ENCODE measurements at regions not wholly inside any gene's neighbourhood (a gene's known extent, or its start where the extent isn't known, plus 50 kb on each side); places are given as distances from the start of the nearest gene placed in this dataset.
"Not testable (repeated sequence)": the region's sequence is repeated elsewhere in the genome, so short reads cannot be mapped to it uniquely, and the experiment has no call there.

DNA sequence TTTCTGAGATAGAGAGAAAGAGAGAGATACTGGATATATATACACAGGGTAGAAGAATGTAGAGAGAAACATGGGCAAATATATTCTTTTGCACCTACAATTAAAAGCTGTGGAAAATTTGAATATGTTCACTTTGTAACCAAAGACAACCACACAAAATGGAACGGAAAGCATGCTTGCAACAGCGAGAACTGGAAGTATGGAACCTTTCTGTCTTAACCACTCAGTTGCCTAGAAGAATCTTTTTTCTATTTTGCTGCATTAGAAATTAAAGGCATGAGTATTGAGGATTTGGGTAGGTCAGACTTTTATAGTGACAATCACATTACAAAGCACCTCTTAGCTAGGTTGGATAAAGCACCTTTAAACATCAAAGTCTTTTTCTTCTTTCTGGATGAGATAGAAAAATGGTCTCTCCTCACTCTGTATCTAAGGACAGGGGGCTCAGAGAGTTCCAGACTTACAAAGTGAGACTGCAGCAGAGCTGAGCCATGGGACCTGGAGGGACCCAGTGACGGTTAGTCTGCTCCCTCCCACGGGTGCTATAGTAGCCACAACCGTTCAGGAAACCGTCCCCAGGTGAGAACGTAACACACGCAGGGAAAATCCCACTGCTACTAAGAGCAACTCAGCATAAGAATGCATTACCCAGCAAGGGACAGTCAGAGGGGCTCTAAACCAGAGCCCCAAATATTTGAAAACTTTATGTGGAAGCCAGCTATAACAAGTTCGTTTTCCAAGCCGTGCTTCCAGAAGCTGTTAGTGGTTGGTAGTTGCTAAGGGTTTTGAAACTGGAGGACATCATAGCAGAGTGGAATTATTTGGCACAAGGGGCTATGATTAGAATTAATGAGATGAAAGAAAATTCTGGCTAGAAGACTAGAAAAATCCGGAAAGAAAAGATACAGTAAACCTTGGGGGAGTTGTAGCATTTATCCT lies 97.1 kb downstream of the DAD1 start:
- no peak for DNase-seq

DNA sequence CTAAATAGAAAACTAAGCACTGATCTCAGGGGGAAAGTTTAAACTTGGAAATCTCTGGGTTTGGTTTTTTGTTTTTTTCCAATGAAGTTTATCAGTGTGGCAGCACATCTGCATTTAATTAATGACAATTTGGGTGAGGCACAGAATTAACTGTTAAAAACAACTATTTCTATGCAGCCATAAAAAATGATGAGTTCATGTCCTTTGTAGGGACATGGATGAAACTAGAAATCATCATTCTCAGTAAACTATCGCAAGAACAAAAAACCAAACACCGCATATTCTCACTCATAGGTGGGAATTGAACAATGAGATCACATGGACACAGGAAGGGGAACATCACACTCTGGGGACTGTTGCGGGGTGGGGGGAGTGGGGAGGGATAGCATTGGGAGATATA lies 98.0 kb downstream of the DAD1 start:
- DNase-seq, result not testable (repeated sequence)

DNA sequence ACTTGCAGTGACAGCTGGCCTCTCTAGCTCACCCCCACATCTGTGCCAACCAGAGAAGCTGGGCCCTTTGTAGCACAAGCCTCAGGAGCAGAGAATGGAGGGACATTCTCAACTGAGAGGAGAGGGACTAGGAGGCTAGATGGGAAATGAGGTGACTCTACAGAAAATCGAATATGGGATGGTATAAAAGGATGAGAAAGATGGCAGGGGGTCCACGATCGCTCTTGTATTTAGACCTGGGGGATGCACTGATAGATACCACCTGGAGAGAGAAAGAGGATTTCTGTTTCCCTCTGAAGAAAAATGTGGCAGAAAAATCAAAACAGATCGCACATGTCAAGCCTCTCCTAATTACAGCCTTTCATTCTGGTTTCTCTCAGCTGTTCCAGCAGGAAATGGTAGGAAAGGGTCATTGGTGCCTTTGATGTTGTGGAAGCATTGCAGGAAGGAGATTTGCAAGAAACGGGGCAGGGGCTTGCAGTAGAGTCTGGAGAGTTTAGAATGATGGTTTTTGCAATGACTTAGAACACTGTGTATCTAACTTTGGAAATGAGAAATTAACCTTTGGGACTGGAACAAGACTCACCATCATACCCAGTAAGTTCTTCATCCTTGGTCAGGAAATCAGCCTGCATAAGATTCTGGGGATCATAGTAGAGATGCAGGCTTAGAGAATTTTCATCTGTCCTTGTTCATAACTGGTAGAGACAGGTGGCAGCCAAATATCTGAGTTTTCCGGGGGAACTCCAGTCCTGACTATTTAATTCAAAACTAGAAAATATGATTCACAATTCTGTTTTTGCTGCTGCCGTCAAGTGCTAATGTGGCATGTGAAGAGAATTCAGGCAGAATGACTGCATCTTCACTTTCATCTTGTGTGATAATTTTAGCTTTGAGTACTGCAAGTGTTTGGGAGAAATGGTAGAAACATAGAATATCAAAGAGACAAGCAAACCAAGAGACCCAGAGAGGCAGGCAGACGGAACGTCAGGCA lies 98.8 kb downstream of the DAD1 start:
- no peak for DNase-seq

DNA sequence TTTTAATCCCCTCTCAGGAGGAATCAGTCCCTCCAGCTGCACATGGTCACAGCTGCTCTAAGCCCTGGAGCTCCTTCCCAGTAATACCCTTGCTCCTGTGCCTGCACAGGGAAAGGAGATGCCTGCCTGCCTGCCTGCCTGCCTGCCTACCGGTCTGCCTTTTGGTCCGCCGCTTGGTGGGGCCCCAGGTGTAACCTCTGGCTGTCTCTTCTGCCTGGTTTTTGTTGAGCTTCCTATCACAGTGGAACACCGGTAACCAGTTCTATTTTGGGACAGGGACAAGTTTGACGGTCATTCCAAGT lies 99.8 kb downstream of the DAD1 start:
- DNase-seq, result no peak

DNA sequence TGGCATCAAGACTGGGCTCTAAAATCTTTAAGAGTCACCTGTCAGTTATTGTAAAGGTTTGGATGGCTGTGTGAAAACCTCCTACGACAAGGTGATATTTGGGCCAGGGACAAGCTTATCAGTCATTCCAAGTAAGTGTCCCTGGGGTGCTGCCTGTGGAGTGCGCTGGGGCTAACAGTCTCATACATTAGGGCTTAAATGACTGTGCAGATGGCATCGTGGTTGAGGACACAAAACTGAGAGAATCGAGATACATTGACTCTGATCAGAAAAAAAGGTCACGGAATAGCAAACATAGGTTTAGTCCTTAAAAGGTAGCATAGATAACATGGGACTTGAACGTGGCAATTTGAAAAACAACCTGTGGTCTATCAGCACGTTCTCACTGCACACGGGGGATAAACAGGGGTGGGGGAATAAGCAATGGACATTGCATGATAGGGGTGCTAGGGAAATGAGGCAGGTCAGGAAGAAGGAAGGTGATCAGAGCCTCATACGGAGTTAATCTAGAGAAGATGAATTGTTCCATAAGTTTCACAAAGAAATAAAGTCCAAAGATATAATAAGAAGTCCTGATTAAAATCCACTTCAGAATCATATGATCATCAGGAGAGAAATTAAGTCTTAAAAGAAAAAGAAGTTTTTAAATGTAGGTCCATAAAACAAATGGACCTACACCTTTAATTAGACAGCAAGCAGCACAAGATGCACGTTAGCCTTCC lies 100.3 kb downstream of the DAD1 start:
- no peak for DNase-seq

DNA sequence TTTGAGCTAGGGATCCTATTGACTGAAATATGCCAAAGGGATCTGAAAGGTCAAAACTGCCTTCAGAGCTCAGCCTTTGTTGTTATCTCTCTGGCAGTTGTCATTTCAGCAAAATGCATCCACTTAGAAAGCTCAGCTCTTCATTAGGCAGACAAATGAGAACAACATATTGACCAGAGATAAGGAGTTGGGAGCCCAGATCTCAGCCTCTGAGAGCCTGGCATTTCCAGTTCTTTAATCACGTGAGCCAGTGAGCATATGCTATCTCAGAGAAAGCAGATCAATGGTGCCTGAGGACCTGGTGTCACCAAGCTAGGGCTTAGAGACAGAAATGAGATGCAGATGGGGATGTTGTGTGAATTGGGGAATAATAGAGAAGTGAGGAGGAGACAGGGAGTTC lies 101.1 kb downstream of the DAD1 start:
- no peak for DNase-seq

DNA sequence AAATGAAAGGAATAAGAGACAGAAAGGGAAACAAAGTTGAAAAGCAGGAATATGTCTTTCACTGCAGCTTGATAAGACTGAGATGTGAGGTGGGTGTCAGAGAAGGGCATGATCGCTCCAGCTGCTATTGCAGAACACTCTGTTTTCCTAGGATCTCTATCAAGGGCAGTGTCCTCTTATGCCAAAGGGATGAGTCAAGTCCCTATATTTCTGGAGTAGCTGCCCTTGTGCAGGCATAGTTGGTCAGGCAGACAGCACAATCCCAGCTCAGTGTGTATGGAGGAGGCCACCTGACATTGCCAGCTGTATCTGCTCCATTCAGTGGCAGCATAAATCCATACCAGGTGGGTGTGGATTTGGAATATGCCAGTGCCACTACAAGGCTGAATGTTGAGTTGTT lies 101.6 kb downstream of the DAD1 start:
- no peak for DNase-seq

DNA sequence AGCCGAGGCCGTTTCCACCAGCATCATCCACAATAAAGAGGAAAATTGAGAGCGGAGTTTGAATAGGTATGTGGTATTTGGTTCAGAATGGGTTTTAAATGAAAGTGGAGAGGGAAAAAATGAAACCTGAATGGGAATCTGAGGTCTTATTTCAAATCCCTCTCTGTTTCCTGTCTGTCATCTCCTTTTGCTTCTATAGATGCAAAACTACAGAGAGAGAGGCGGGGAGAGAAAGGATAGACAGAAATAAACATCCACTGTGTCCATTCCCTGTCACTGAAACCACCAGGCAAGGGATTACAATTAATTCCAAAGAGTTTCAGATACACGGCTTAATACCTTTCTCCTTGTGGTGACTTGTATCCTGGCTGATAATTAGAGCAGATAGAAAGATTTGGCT lies 102.3 kb downstream of the DAD1 start:
- no peak for DNase-seq

DNA sequence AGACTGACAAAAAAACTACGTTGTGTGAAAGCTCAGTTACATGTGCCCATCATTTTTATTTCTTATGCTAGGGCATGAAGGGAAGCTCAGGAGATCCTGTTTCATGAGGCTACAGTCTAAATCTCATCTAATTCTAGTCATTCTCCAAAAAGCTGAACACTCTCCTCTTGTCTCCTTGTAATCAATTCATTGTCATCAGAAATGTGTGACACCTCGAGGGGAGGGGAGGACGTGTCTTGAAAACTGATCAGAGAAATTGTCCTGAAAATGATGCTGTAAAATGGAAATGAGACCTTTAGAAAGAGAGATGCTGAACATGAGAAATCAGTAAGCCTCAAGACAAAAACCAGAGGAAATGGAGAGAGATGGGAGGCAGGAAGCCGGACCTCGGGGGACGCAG lies 103.4 kb downstream of the DAD1 start:
- no peak for DNase-seq

DNA sequence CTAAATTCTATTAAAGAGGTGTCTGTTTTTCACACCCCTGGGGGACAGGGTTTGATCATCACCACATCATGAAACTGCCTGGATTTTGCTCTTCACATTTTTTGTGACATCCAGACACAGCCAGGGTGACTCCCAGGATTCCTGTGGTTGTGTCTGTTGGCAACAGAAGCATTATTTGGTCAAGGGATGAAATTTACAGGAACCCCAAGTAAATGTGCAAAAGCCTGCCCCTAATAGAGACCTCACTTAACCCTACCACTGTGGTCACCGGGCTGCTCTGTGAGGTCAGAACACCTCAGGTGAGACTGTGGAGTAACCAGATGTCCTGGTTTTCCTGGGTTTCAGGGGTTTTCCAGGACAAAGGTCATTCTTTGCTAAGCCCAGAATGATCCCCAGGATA lies 103.8 kb downstream of the DAD1 start:
- DNase-seq, result no peak

DNA sequence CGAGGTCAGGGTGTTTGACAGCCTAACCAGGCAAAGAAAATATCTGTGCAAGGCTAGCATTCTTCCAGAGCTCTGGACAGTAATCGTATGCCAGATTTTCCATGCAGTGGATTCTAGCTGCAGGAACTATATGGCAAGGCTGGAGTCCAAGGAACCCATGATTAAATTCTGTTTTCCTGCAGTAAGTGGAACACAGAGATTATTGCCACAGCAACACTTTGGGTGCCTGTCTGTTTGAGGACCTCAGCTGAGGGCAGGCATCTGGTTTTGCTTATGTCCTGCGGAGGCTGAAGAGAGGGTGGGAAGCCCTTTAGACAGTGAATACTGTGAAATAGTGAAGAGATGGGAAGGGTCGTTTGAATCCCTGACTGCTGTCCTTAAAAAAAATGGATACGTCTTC lies 104.4 kb downstream of the DAD1 start:
- no peak for DNase-seq

DNA sequence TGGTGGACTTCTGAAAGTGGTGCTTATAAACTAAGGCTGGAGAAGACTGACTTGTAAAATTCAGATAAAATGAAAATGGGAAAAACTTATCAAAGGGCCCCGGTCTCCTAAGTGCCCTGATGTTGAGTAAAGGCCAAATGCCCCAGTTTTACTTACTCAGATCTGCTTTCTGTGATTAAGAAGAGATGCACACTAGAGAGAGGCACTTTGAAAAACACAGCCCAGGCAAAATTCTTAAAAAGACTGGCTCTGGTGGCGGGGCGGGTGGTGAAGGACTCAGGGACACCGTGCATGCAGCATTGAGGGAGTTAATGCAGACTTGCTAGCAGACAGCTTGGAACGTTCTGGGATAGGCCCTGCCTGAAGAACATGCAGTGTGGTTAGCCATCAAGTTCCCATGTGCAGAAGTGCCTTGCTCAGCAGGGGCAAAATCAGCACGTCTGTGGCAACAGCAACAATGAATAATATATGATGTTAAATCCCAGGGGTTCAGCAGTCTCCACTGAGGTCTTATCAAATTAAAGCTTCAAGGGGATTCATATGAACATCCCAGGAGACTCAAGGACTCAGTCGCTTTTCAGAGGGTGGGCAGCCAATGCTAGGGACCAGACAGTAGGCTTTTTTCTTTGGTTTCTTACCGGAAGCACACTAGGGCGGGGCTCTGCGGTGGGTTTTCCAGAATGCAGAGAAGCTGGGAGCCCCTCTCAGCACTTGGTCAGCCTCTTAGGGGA lies 105.0 kb downstream of the DAD1 start:
- no peak for DNase-seq

DNA sequence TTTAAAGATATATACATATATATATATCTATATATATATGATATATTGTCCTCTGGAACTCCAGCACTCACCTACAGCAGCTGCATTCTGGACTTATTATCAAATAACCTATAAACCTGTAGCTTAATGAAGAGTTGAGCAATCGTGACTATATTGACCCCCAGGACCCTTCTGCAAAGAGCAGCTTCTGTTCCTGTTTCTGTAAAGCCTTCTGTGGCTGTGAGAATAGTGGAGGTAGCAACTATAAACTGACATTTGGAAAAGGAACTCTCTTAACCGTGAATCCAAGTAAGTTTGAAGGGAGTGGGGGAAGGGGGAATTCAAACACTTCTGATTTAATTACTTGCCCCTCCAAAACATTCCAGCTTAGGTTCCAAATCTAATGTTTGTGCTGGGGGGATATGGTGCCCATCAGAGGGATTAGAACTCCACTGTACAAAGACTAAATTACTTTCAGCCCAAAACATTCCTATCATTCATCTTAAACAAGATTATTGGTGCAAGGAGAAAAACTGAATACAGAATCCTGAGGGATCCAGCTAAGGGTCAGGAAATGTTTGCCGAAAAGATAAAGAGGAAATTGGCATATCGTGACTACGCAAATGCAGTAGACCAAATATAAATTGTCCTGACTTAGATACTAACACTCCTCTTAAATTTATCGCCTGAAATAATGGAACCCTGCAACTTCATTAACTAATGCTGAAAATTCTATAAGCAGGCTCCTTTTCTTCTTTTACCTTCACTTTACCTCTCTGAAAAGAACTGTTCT lies 106.1 kb downstream of the DAD1 start:
- no peak for DNase-seq

DNA sequence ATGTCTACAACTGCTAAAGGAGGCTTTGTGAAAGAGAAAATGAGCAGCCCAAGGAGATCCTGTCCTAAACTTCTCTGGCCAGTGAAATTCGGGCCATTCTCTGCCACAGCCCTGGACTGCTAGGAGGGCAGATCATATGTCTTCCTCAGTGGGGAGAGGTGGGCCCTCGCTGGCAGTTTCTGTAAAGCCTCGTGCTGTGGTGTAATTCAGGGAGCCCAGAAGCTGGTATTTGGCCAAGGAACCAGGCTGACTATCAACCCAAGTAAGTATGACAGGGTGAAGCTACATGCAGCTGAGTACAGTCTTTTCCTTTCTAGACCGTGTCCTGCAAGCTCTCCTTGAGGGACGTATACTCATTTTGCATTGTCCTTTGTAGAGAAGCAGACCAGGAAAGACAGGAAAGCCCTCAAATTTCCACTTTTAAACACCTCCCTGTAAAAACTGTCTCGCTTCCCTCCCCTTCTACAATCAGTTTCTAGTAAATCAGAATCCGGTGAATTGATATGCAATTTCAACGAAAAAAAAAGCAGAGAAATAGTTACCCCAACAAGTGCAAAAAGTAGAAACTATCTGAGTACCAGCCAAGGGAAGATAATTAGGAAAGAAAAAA lies 106.8 kb downstream of the DAD1 start:
- no peak for DNase-seq

DNA sequence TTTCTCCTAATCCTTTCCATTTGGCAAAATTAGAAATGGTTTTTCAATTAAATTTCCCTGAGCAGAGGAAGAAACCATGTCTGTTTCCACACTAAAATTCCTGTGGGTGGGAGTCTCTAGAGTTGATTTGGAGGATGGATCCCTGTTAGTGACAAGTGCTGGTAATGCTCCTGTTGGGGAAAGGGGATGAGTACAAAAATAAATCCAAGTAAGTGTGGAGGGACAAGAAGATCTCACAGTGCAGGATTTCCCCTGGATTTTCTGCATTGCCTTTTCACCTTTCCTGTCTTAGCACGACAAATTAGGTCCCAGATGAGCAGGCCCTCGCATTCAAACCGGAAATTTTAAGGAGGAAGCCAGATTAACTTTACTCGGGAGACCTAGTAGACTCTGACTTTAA lies 107.5 kb downstream of the DAD1 start:
- no peak for DNase-seq

DNA sequence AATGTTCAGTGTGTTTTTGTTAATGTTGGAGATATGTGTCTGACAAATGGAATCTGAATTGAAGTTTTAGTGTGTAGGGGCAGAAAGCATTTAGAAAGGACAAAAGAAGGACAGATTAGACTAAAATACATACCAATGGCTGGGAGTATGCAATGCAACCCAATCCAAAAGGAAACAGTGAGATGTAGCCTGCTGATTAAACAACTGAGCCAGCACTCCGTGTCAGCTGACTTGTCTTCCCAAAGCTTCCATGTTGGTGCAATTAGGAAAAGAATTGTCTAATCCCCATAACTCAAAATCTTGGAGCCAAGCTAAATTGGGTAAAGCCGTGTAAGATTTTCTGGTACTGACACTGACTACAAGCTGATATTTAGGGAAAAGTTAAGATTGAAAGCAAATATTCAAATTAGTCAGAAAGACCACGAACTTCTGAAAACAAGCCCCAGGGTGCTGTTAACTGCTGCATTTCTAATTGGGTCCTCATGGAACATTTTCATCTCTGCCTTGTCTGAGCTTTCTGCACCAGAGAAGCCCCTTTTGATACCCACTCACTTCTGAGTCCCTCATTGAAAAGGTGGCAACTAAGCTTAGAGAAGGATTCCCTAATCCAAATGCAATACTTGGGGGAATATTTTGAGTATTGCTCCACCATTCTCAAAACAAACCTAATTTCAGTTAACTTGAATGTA lies 109.1 kb downstream of the DAD1 start:
- no peak for DNase-seq

DNA sequence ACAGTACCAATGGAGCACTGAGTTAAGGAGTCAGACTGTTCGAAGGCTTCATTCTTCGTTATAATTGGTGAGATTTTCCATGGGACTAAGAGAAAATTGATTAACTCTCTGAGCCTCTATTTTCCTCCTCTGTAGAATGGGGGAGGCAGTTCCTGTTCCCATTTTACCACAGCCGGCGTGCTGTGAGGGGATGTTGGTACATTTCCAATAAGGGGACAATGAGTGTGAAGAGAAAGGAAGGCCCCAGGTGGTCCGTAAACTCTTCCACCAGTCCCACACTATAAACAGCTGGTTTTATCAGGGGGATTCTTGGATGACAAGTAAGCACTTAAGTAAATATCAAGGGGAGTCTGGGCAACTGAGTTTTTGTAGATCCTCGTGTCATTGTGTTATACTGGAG lies 109.9 kb downstream of the DAD1 start:
- no peak for DNase-seq

DNA sequence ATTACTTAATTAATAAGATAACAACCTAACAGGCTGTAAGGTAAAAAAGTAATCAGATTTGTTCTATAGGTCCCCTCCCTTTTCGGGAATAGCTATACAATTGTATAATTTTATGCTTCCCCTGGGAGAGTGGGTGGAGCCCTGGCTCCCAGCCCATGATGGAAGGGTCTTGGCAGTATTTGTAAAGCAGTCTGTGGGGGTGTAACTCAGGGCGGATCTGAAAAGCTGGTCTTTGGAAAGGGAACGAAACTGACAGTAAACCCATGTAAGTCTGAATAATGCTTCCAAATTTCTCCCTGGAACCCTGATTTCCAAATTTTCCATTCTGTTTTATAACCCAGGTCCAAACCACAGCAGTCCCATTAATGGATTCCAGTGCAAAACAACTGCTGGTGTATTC lies 110.4 kb downstream of the DAD1 start:
- no peak for DNase-seq

DNA sequence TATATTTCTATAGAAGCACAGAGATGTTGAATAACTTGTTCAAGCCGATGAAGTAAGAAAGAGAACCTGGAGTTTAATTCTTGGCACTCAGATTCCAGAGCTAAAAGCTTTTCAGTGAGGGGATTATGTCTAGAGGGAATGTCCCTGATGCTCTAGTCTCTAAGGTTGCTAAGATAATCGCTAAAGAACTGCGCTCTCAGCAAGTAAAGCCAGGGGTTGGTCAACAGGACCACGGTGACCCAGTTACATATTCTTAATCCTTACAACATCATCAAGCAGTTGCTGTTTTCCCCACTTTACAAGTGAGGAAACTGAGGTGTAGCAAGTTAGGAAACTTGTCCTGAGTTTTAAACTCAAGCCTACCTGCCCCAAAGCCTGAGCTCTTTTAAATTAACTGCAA lies 110.8 kb downstream of the DAD1 start:
- DNase-seq, result no peak

DNA sequence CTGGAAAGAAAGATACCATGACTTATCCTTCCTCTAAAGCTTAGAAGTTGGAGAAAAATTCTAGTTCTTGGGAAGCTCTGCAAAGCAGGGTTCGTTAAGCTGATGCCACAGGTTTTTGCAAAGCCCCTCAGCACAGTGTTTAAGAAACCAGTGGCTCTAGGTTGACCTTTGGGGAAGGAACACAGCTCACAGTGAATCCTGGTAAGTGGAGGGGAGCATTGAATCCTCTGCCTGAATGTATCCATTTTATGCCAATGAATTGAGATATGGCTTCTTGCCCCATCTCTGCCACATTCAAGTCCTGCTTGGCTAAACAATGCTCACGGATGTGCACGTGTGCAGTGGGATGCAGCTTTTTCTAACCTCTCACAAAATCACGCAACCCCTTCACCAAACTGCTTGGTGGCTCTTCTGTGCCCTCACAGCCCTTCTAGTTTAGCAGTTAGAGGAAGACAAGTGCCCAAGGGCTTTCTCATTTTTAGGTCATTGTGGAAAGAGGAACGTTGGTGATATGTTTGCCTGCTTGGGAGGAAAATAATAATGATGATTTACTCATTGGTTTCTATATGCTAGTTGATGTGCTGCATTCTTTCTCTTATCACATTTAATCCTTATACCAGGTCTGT lies 111.3 kb downstream of the DAD1 start:
- DNase-seq, result no peak

All from activated CD8-positive, alpha-beta memory T cell treated with anti-CD3 and anti-CD28 coated beads, Interleukin-2, amount 50 U/mL, for 48 hours (primary cell).